ENCODE measurements at regions not wholly inside any gene's neighbourhood (a gene's known extent, or its start where the extent isn't known, plus 50 kb on each side); places are given as distances from the start of the nearest gene placed in this dataset.

GRCh38 chrX:124224528-124224927 lies 107.9 kb upstream of the TEX13D start:
- ChIA-PET CTCF (interaction anchor here (1.6 kb wide), 1 partner anchor 10 kb away, joined by 3 read pairs; no protein-coding TSS in a partner anchor), POLR2A (no interaction called here)
- DNase-seq (ENCODE audit: extremely low spot score) = no peak
- no peak for TF ChIP-seq CTCF (IDR thresholded peaks at IDR 0.05; ENCODE audit: control extremely low read depth, extremely low read depth, low read depth, missing control alignments)

GRCh38 chrX:124226129-124226528 lies 106.3 kb upstream of the TEX13D start:
- no peak for TF ChIP-seq CTCF (IDR thresholded peaks at IDR 0.05; ENCODE audit: control extremely low read depth, extremely low read depth, low read depth, missing control alignments)
- POLR2A ChIA-PET = no interaction called here
- DNase-seq (ENCODE audit: extremely low spot score) = no peak
- CTCF ChIA-PET = no interaction called here

GRCh38 chrX:124228849-124229248 lies 103.6 kb upstream of the TEX13D start:
- ChIA-PET POLR2A (no interaction called here), CTCF (no interaction called here)
- no peak for TF ChIP-seq CTCF (IDR thresholded peaks at IDR 0.05; ENCODE audit: control extremely low read depth, extremely low read depth, low read depth, missing control alignments)
- DNase-seq (ENCODE audit: extremely low spot score) = no peak

GRCh38 chrX:124229374-124229773 lies 103.1 kb upstream of the TEX13D start:
- no peak for TF ChIP-seq CTCF (IDR thresholded peaks at IDR 0.05; ENCODE audit: control extremely low read depth, extremely low read depth, low read depth, missing control alignments)
- ChIA-PET CTCF (no interaction called here), POLR2A (no interaction called here)
- no peak for DNase-seq (ENCODE audit: extremely low spot score)

- ChIA-PET POLR2A (no interaction called here), CTCF (no interaction called here)
- DNase-seq (ENCODE audit: extremely low spot score) = no peak
- no peak for TF ChIP-seq CTCF (IDR thresholded peaks at IDR 0.05; ENCODE audit: control extremely low read depth, extremely low read depth, low read depth, missing control alignments)
Measured at GRCh38 chrX:124230655-124231450, 101.6 kb upstream of the TEX13D start.

GRCh38 chrX:124231451-124231759 lies 101.1 kb upstream of the TEX13D start:
- ChIA-PET CTCF (no interaction called here), POLR2A (no interaction called here)
- no peak for DNase-seq (ENCODE audit: extremely low spot score)

More at GRCh38 chrX:124231451-124231759, 101.1 kb upstream of the TEX13D start:
- no peak for TF ChIP-seq CTCF (IDR thresholded peaks at IDR 0.05; ENCODE audit: control extremely low read depth, extremely low read depth, low read depth, missing control alignments)
